UCSD-AML1 (cell line): ENCODE measurements at regions not wholly inside any gene's neighbourhood (a gene's known extent, or its start where the extent isn't known, plus 50 kb on each side); places are given as distances from the start of the nearest gene placed in this dataset.
"Not testable (repeated sequence)": the region's sequence is repeated elsewhere in the genome, so short reads cannot be mapped to it uniquely, and the experiment has no call there.

Experiments
- DNase-seq: peaks from one replicate; lab custom pipeline; 2025; ENCODE audit not compliant: unreplicated experiment; lab: John Stamatoyannopoulos, UW

GRCh38 chr15:98315971-98316370 is 332.4 kb upstream of the IGF1R start:
- no peak for DNase-seq

- no peak for DNase-seq
Observed at GRCh38 chr15:98321896-98322295, 326.4 kb upstream of the IGF1R start.

DNA sequence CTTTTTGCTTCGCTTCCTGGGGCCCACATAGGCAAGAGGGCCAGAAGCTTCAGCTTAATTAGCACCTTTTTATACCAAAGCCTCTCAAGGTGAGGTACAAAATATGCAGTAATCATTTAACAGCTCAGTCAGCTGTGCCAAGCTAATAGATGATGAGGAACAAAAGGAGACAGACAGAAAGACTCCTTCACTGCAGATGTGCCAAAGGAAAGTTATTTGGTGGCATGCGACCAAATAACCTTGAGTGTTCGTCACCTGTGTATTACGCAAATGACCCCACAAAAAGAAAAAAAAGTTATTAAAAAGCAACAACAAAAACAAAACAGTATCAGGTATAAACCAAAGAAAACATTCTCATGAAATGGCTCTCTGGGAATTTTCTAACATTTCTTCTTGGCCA is 325.8 kb upstream of the IGF1R start:
- no peak for DNase-seq

DNA sequence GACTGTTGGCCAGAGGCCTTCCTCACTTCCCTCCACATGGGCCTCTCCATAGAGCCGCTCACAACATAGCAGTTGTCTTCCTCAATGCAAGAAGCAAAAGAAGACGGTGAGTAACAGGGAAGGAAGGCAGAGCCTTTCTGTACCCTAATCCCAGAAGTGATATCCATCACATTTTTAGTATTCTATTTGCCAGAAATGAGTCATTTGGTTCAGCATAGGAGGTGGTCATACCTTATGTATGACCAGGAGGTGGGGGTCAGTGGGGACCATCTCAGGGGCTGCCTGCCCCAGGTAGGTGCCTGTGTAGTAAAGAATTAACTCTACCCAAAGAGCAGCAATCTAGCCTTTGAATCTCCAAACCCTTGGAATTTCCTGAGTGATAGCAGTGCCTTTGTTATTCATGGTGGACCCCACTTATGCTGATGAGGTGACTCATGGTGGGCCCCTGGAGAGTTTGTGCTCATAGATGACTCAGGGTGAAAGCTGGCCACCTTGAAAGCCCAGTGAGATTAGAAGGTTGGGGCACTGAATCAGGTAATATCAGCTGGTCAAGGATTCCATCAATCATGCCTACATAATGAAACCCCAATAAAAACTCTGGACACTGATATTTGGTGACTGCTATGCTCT is 323.9 kb upstream of the IGF1R start:
- DNase-seq, result no peak

- no peak for DNase-seq
Observed at GRCh38 chr15:98326804-98327203, 321.5 kb upstream of the IGF1R start.

- no peak for DNase-seq
Observed at GRCh38 chr15:98330258-98330657, 318.1 kb upstream of the IGF1R start.

DNA sequence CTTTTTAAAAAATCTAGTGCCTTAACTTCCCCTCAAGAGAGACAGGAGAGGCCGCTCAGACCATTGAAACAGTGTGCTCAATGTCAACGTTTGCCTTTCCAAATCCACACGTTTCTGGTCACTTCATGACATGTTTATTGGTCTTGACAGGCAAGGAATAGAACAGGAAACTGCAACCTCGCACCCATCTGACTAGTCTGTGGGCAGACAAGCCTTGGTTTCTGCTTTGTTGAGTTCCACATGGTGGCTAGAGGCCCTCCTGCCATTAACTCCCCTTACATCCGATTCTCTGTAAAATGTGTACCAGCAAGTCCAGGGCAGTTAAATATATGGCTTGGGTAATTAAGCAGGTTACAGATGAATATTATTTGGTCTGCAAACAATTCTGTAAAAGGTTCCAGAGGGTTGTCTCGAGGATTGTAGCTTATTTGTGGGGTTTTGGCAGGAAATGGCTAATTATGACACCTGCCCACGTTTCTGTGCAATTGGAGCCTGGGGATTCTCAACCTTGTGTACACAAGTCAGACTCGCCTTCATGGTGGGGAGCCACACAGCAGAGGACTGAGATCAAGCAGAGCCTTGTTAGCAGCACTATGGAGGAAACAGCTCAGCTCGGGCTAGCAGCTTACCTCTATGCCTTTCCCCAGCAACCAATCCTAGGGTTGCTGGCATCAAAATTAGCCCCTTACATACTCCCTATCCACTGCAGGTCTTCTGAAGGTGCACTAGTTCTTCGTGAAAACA is 317.5 kb upstream of the IGF1R start:
- DNase-seq, result no peak

DNA sequence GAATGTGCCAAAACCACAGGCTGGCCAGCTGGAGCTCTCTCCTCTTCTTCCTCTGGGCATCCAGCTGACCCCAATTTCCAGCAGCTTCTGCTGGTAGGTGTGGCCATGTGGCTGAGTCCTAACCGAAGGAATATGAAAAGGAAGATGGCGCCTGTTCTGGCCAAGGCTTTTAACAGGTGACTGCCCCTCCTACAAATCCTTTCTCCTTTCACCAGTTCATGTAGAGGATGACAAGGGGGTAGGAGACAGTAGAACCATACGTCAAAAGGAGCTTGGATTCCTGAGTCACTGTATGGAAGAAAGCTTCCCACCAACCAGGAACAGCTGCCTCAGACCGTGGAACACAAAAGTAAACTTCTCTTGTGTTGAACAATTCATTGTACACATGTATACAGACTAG is 316.7 kb upstream of the IGF1R start:
- DNase-seq, result no peak

DNA sequence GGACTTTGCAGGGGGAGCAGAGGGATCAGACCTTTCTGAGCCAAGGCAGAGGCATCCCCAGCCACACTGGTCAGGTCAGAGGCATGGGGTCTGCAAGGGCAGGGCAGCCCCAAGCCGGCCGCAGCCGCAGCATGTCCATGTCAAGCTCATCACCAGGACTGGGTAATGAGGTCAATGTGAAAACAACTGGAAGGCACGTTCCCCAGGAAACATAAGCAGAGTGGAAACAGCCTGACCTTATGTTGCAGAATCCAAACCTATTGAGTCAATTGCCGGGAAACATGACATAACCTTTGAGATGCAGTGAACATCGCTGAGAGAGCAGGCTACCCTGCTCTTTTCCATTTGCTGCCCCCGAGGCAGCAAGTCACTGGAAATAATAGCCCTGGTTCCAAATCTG is 315.1 kb upstream of the IGF1R start:
- DNase-seq, result no peak

DNA sequence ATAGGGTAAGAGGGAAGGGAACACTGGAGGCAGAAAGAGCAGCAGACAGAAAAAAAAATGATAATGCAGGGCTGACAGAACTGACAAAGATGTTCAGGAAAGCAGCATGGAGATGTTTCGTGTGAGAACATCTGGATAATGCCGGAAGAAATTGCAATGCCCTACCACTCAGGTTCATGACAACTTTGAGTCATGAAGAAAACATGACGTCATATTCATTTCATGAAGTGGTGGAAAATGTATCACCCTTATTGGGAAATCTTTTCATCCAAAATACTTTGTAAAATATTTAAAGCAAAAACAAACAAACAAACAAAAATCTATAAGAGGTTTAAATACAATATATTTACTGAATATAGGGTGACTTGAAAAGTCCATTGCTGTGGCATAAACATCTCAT is 305.4 kb upstream of the IGF1R start:
- DNase-seq, result no peak

- no peak for DNase-seq
Observed at GRCh38 chr15:98344591-98344990, 303.7 kb upstream of the IGF1R start.

- no peak for DNase-seq
Observed at GRCh38 chr15:98347001-98347400, 301.3 kb upstream of the IGF1R start.

DNA sequence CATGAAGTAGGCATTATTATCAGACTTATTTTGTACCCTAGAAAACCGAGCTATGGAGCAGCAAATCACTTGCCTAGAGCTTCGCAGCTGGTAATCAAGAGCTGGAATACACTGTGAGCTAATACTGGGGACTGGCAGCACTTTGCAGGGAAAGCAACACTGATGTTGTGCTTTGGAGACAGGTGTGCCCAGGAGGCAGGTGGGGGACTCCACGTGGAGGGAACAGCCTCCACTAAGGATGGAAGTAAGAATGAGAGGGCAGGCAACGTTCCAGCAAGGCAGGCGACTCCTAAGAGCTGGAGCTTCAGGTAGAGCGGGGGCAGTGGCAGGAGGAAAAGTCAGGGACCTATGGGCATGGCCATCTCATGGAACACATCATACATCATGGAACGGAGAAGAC is 300.5 kb upstream of the IGF1R start:
- no peak for DNase-seq

- no peak for DNase-seq
Observed at GRCh38 chr15:98350276-98350675, 298.1 kb upstream of the IGF1R start.

GRCh38 chr15:98358274-98358673 is 290.1 kb upstream of the IGF1R start:
- DNase-seq, result not testable (repeated sequence)

- no peak for DNase-seq
Observed at GRCh38 chr15:98358971-98359370, 289.4 kb upstream of the IGF1R start.

DNA sequence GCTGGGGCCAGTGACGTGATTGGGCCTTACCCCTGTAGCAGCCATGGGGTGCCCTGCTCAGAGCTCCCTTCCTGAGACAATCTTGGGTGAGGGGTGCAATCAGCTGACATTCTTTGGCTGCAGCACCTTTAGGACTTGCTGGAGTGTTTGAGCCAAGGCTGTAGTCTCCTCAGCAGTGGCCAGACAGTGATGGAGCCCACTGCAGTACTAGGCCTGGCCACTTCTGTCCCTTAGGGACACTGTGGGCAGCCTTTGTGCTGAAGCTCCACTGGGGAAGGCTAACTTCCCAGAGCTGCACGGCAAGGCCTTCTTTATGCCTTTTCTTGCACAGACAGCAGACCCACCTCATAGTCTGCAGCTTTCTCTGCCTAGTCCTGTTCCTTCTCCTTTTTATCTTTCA is 284.9 kb upstream of the IGF1R start:
- DNase-seq, result no peak

- no peak for DNase-seq
Observed at GRCh38 chr15:98363955-98364354, 284.4 kb upstream of the IGF1R start.

- DNase-seq, result no peak
Observed at GRCh38 chr15:98369081-98369716, 279.1 kb upstream of the IGF1R start.

- no peak for DNase-seq
Observed at GRCh38 chr15:98375513-98376340, 272.6 kb upstream of the IGF1R start.

DNA sequence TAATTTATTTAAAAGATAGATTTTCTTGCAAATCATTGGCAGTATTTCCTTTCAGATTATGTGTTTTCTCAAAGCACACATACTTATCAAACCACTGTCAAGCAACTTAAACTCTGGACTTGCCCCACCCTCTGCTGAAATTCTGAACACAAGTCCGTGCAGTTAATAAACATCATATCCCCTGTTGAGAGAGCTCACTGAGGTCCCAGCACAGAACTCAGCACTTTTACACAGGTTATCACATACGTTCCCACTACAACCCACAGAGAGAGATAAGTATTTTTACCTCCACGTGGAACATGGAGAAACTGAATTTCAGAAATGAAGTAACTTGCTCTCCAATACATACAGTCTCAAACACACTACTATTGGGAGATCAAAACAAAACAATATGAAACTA is 267.6 kb upstream of the IGF1R start:
- no peak for DNase-seq

GRCh38 chr15:98381446-98381845 is 266.9 kb upstream of the IGF1R start:
- DNase-seq, result no peak
